Activated T-helper 2 cell treated with anti-CD3 and anti-CD28 coated beads, Interferon-gamma antibody, Interleukin-2, Interleukin-4, amounts not matched to agents 10 μg/mL and 5 μg/mL and 100 μg/mL, durations not matched to agents 14 hours and 24 hours and 36 hours (primary cell): ENCODE measurements at regions not wholly inside any gene's neighbourhood (a gene's known extent, or its start where the extent isn't known, plus 50 kb on each side); places are given as distances from the start of the nearest gene placed in this dataset.

Experiments used
- DNase-seq: peaks from one replicate; pipeline ENCODE4 v3.0.0; 2021; ENCODE audit warnings: low spot score
- H3K27ac Mint-ChIP-seq: one replicate; pipeline ENCODE4 v1.8.0; 2021; ENCODE audit warnings: mixed read lengths
- H3K27me3 Mint-ChIP-seq: one replicate; pipeline ENCODE4 v1.8.0; 2021; ENCODE audit warnings: low read depth, mixed read lengths
- H3K36me3 Mint-ChIP-seq: one replicate; pipeline ENCODE4 v1.8.0; 2021; ENCODE audit warnings: low read depth, mixed read lengths
- H3K4me1 Mint-ChIP-seq: one replicate; pipeline ENCODE4 v1.8.0; 2021; ENCODE audit warnings: low read depth, mixed read lengths
- H3K4me3 Mint-ChIP-seq: one replicate; pipeline ENCODE4 v1.8.0; 2021; ENCODE audit warnings: low read depth, mild to moderate bottlenecking, moderate library complexity, mixed read lengths
- H3K9me3 Mint-ChIP-seq: one replicate; pipeline ENCODE4 v1.8.0; 2021; ENCODE audit warnings: mixed read lengths
- intact Hi-C: fragments of 100-400 bp; cut with micrococcal nuclease; formaldehyde crosslinking; loops from one replicate; pipeline ENCODE4 v1.15.1; 2023

DNA sequence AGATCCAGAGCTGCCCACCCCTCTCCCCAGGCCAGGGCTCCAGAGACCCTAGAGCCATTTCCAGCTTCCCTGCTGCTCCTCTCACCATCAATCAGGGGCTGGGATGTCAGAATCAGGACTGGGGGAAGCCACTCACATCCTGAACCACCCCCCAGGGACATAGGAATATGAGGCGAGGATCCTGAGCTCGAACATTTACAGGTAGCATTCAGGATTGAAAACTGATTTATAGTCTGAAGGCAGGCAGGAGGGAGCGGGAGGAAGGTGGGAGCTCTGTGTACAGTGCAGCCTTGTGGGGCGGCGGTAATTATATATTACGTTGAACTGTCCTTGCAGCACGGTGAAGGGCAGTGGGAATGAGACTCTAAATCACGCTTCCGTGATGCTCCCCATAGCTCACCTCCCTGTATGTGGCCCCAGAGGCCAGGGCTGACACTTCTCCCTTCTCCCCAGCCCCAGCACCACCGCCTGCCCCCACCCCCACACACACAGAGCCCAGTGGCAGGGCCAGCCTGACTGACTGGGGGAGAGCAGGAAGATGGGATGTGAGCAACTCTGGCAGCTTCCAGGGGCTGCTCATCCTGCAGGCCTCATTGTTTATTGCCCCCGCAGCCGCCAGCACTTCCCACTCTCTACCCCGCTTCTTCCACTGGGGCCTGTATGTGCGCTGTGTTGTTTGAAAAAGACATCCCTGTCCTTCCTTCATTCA is 76.0 kb upstream of the HSPA9 start:
- no peaks in the 10 kb centered on the region for H3K9me3 Mint-ChIP-seq
- no peaks in the 10 kb centered on the region for H3K36me3 Mint-ChIP-seq
- peaks cover 25% of the 10 kb centered on the region for H3K4me1 Mint-ChIP-seq
- H3K4me3 Mint-ChIP-seq = no peak overlapping the region
- DNase-seq = no peak
- no peak overlapping the region for H3K27ac Mint-ChIP-seq
- intact Hi-C loops = loop anchor here (5.0 kb wide), 4 partner anchors 106 to 621 kb away; no protein-coding TSS in a partner anchor
- peaks cover 86% of the 10 kb centered on the region for H3K27me3 Mint-ChIP-seq

DNA sequence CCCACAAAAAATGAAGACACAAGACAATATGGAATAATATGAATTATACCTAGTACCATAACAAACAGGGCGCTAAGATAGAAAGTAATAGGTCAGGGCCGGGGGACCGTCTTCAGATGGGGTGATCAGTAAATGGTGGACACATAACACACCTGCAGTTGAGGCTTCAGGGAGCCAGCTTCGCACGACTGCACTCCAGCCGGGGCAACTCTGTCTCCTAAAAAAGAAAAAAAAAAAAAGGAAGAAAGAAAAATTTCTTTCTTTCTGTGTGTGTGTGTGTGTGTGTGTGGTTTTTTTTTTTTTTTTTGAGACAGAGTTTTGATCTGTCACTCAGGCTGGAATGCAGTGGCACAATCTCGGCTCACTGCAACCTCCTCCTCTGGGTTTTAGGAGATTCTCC is 75.0 kb upstream of the HSPA9 start:
- H3K27ac Mint-ChIP-seq = no peak overlapping the region
- intact Hi-C loops = loop anchor here (5.0 kb wide), 4 partner anchors 107 to 622 kb away; no protein-coding TSS in a partner anchor
- no peak overlapping the region for H3K4me3 Mint-ChIP-seq
- peaks cover 20% of the 10 kb centered on the region for H3K4me1 Mint-ChIP-seq
- peaks cover 82% of the 10 kb centered on the region for H3K27me3 Mint-ChIP-seq
- H3K36me3 Mint-ChIP-seq = no peaks in the 10 kb centered on the region
- H3K9me3 Mint-ChIP-seq = no peaks in the 10 kb centered on the region
- no peak for DNase-seq

DNA sequence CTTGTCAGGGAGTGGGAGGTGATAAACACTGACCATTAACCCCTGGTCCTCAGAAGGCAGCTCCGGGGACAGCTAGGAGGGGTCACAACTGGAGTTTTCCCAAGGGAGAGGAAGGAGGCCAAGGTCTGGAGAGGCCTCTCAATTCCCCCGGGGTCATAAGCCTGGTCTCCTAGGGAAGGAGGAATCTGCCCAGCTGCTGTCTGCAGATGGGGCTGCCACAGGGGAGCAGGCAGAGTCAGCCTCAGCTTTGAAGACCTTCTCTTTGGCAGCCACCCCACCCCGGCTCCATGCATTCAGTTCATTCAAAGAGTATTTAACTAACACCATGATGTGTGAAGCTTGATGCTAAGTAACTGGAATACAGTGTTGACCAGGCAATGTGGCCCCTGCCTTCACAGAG is 74.6 kb upstream of the HSPA9 start:
- intact Hi-C loops = loop anchor here (5.0 kb wide), 4 partner anchors 108 to 623 kb away; no protein-coding TSS in a partner anchor
- Mint-ChIP-seq H3K4me1 (peaks cover 16% of the 10 kb centered on the region), H3K36me3 (no peaks in the 10 kb centered on the region), H3K27ac (no peak overlapping the region), H3K4me3 (no peak overlapping the region), H3K27me3 (peaks cover 84% of the 10 kb centered on the region), H3K9me3 (no peaks in the 10 kb centered on the region)
- DNase-seq = no peak

DNA sequence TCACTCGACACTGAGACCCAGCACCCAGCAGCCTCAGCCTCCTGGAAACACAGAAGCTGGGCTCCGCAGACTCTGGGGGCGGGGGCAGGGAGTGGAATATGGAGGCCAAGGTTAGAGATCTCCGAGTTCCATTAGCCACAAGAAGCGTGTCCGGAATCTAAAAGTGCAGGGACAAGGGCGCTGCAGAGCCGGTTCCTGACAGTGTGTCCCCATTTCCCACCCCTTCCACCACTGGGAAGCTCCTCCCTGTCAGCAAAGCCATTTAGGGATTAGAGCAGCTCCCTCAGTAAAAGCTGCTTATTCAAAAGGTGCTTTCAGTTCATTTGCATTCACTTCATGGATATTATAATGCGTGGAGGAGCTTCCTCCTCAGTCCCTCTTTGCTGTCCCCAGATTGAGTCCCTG is 74.1 kb upstream of the HSPA9 start:
- DNase-seq = no peak
- no peaks in the 10 kb centered on the region for H3K36me3 Mint-ChIP-seq

DNA sequence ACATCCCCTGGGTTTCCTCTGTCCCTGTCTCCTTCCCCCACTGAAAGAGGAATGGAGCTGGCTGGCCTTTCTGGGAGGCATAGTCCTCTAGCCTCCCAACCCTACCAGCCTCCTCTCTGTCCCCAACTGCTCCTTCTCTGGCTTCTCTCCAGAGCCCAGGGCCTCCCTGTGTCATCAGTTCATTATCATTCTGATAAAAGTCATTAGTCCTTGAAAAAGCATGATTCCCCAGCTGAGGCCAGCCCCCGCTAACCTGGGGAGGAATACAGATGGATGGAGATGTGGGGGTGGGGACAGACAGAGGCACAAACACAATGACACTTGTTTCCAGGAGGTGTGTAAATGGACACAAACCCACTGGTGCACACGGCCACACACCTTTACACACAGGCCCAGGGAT is 73.6 kb upstream of the HSPA9 start:
- Mint-ChIP-seq H3K27me3 (peaks cover 83% of the 10 kb centered on the region), H3K27ac (no peak overlapping the region), H3K9me3 (no peaks in the 10 kb centered on the region), H3K4me3 (no peak overlapping the region), H3K36me3 (no peaks in the 10 kb centered on the region), H3K4me1 (peaks cover 6% of the 10 kb centered on the region)
- intact Hi-C loops = no loop called here
- DNase-seq = no peak

More for the DNA sequence above, 74.1 kb upstream of the HSPA9 start:
- Mint-ChIP-seq H3K4me1 (peaks cover 11% of the 10 kb centered on the region), H3K9me3 (no peaks in the 10 kb centered on the region), H3K4me3 (no peak overlapping the region), H3K27ac (no peak overlapping the region), H3K27me3 (peaks cover 86% of the 10 kb centered on the region)
- intact Hi-C loops = no loop called here

DNA sequence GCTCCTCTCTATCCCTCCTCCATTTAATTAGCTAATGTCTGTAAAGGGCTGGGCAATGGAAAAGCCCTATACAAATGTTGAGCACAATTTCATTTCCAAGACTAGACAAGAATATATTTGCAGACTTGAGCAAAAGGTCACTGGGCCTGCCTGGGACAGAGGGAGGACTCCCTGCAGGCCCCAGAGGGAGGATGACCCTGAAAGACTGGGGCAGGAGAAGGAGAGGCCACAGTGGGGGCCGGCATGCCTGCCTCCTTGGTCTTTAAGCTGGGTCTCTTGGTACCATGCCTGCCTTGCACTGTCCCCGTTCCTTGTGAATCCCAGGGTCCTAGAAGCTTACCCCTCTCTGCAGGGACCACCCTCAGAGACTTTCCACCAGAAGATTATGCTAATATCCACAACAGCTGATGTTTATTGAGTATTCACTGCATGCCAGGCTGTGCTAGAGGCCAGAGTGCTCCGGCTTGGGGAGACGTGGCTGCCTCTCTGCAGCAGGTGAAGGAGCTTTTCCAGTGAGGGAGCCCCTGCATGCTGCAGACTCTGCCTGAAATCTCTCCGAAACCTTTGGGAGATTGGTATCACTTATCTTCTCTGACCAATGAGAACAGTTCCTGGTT is 72.7 kb upstream of the HSPA9 start:
- Mint-ChIP-seq H3K4me3 (no peak overlapping the region), H3K9me3 (no peaks in the 10 kb centered on the region), H3K36me3 (no peaks in the 10 kb centered on the region), H3K4me1 (no peaks in the 10 kb centered on the region), H3K27ac (no peak overlapping the region), H3K27me3 (peaks cover 84% of the 10 kb centered on the region)
- intact Hi-C loops = no loop called here
- DNase-seq = no peak

DNA sequence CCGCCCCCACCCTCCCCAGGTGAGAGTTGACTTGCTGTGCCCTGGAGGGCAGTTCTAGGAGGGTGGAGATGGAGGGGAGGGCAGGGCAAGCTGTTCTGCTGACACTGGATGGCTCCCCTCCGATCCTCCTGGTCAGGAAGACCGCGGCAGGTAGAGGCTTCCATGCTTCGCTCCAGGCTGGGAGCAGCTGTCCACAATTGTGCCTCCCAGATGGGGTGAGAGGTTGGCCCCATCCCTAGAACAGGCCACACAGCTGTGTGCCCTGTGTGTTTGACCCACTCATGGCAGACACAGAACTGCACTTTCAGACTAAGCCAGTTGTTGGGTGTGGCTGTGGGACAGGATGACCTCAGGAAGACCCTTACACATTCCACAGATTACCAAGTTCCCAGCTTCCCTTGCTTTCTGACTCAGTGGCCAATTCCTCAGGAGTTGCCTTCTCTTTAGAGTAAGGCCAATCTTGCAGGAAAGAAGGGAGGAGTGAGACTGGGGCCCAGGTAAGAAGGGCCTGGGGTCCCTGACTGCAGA is 72.1 kb upstream of the HSPA9 start:
- Mint-ChIP-seq H3K36me3 (no peaks in the 10 kb centered on the region), H3K27me3 (peaks cover 78% of the 10 kb centered on the region), H3K9me3 (no peaks in the 10 kb centered on the region), H3K4me3 (no peak overlapping the region), H3K4me1 (no peaks in the 10 kb centered on the region), H3K27ac (no peak overlapping the region)
- DNase-seq = no peak
- intact Hi-C loops = no loop called here

DNA sequence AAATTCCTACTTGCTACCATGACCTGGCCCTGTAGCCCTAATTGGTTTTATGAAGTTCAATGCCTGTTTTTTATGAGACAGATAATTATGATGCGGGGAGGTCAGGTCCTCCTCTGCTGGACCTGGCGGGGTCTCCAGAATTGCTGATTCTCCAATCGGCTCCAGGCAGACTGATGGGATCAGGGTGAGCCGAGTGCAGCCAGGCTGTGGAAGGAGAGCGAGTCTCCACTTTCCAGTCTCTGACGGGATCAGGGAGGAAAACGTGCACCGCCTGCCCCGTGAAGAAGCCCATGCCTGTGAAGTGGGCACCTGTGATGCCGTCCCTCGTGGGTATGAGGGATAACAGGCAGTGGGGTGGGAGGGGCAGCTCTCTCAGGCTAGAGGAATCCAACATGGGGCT is 71.5 kb upstream of the HSPA9 start:
- H3K4me1 Mint-ChIP-seq = no peaks in the 10 kb centered on the region
- H3K27me3 Mint-ChIP-seq = peaks cover 78% of the 10 kb centered on the region
- DNase-seq = no peak
- no peaks in the 10 kb centered on the region for H3K9me3 Mint-ChIP-seq
- no peak overlapping the region for H3K4me3 Mint-ChIP-seq
- intact Hi-C loops = no loop called here
- no peaks in the 10 kb centered on the region for H3K36me3 Mint-ChIP-seq
- H3K27ac Mint-ChIP-seq = no peak overlapping the region

DNA sequence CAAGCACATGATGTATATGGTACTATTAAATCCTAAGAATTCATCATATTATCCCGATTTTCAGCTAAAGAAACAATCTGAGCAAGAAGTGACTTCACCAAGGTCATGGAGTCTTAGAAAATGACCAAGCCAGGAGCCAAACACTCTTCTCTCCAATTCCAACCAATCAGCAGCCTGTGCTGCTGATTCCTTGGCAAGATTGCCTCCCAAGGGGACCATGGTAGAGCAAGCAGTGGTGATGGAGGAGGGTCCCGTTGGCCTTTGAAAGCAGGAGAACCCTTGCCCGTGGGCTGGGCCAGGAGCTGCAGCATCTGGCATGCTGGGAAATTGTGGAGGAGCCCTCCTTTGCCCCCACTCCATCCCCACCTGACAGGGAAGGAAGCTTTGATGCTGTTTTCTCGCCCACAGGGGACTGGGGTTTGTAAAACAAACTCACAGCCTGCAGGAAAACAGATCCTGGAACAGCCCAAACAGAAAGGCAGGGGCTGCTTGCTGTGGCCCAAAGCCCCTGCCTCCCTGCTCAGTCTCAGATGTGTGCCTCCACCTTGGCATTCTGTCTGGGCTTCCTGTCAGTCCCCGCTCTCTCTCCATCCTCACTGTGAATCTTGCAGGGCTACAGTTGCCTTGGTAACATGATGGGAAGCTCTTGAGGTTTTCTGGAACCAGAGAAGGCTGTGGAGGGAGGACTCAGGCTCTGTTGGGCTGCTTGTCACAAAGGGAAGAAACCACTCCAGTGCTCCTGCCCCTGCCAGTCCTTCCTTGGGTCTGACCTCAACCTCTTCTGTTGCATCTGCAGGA is 70.8 kb upstream of the HSPA9 start:
- H3K4me3 Mint-ChIP-seq = no peak overlapping the region
- DNase-seq = no peak
- no peaks in the 10 kb centered on the region for H3K36me3 Mint-ChIP-seq
- peaks cover 80% of the 10 kb centered on the region for H3K27me3 Mint-ChIP-seq
- no peak overlapping the region for H3K27ac Mint-ChIP-seq
- intact Hi-C loops = no loop called here
- H3K4me1 Mint-ChIP-seq = no peaks in the 10 kb centered on the region
- H3K9me3 Mint-ChIP-seq = no peaks in the 10 kb centered on the region

DNA sequence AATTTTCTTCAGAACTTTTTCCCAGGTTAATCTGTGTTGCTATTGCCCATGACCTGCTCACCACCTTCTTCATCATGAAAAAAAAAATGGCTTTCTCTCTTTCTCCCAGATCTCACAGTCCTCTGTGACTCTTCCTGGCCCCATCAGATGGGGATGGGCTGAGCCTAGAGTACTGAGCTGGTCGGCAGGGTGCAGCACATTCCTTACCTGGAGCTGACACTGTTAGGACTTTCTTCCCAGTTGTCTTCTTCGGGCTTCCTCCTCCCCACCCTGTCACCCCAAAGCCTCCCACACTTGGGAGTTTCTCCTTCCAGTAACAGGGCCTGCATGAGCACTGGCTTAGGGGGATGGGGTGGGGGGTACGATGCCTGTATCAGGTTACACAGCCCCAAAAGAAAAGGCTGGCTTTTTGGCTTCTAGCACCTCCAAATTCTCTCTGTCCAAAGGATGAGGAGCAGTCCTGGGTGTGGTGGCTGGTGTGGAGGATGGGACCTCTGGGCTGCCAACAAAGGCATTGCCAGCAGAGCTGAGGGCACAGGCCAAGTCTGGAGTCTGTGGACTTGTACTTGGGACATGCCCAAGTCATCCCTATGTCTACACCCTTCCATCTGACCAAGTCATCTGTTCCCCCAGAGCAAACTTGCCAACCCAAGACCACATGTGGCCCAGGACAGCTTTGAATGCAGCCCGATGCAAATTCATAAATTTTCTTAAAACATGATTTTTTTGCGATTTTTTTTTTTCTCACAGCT is 68.0 kb upstream of the HSPA9 start:
- no peaks in the 10 kb centered on the region for H3K36me3 Mint-ChIP-seq
- no peaks in the 10 kb centered on the region for H3K4me1 Mint-ChIP-seq
- DNase-seq = no peak
- H3K27me3 Mint-ChIP-seq = peaks cover 77% of the 10 kb centered on the region
- H3K9me3 Mint-ChIP-seq = no peaks in the 10 kb centered on the region
- H3K27ac Mint-ChIP-seq = no peak overlapping the region
- H3K4me3 Mint-ChIP-seq = no peak overlapping the region
- intact Hi-C loops = loop anchor here (2.0 kb wide), 1 partner anchor 620 kb away; no protein-coding TSS in a partner anchor

DNA sequence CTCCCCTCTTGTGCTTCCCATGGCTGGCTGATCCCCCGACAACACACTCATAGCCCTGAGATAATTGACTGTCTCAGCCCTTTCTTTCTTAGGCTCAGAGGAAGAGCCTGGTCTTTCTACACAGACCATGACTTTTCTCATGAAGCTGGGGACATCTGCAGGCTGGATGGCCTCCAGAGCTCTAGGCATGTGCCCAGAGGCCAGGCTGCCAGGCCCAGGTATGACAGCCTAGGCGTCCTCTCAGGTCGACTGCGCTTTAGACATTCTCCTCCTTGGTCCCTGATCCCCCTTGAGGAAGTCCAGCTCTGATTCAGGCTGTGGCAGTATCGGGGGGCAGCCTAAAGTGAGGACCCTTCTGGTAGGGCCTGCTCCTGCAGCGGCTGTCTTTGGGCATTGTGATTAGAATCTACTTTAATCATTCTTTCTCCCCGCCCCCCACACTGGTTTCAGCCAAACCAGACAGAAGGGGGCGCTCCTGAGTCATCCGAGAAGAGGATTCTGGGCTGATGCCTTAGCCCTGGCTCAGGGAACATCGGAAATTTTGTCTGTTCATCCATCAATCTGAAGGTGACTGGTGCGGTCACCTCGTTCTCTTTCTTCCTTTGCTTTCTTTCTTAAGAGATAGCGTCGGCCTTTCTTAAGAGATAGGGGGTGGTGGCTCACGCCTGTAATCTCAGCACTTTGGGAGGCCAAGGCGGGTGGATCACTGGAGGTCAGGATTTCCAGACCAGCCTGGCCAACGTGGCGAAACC is 66.5 kb upstream of the HSPA9 start:
- peak; percentile 61 for DNase-seq
- intact Hi-C loops = loop anchor here (1.0 to 2.0 kb wide), 2 partner anchors 259 to 621 kb away; no protein-coding TSS in a partner anchor
- H3K4me3 Mint-ChIP-seq = no peak overlapping the region
- H3K27me3 Mint-ChIP-seq = peaks cover 69% of the 10 kb centered on the region
- no peak overlapping the region for H3K27ac Mint-ChIP-seq
- no peaks in the 10 kb centered on the region for H3K9me3 Mint-ChIP-seq
- H3K36me3 Mint-ChIP-seq = no peaks in the 10 kb centered on the region
- no peaks in the 10 kb centered on the region for H3K4me1 Mint-ChIP-seq
